ENCODE measurements at regions not wholly inside any gene's neighbourhood (a gene's known extent, or its start where the extent isn't known, plus 50 kb on each side); places are given as distances from the start of the nearest gene placed in this dataset.

DNA sequence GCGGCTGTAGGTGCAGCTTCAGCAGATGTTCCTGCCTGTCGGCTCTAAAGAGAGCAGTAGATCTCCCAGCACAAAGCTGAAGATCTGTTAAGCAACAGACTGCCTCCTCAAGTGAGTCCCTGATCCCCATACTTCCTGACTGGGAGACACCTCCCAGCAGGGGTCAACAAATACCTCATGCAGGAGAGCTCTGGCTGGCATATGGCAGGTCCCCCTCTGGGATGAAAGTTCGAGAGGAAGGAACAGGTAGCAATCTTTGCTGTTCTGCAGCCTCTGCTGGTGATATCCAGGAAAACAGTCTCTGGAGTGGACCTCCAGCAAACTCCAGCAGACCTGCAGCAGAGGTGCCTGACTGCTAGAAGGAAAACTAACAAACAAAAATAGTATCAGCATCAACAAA is 337.1 kb upstream of the USP15 start:
- Histone ChIP-seq H3K9ac (ENCODE audit: low read length) (no peak overlapping the region), H3K9me3 (ENCODE audit: insufficient read depth, low read length) (no peaks in the 10 kb centered on the region), H3K36me3 (replicated peaks; ENCODE audit: low read depth, low read length) (no peaks in the 10 kb centered on the region), H3K79me2 (ENCODE audit: low read length) (no peaks in the 10 kb centered on the region), H3K27ac (ENCODE audit: low read length) (no peak overlapping the region), H3K27me3 (ENCODE audit: low read depth, low read length) (no peaks in the 10 kb centered on the region), H3K4me3 (ENCODE audit: low read length) (no peak overlapping the region), H3K4me2 (ENCODE audit: low read length) (no peak overlapping the region), H4K20me1 (ENCODE audit: insufficient read depth, low read length) (no peaks in the 10 kb centered on the region), H2AFZ (ENCODE audit: low read depth, low read length) (no peak overlapping the region), H3K4me1 (ENCODE audit: low read length) (no peaks in the 10 kb centered on the region; the same call in 1 of the 2 replicates)
- TF ChIP-seq EZH2phosphoT487 (IDR thresholded peaks at IDR 0.05; ENCODE audit: low read depth): no peak
- TF ChIP-seq, protein P1, sequence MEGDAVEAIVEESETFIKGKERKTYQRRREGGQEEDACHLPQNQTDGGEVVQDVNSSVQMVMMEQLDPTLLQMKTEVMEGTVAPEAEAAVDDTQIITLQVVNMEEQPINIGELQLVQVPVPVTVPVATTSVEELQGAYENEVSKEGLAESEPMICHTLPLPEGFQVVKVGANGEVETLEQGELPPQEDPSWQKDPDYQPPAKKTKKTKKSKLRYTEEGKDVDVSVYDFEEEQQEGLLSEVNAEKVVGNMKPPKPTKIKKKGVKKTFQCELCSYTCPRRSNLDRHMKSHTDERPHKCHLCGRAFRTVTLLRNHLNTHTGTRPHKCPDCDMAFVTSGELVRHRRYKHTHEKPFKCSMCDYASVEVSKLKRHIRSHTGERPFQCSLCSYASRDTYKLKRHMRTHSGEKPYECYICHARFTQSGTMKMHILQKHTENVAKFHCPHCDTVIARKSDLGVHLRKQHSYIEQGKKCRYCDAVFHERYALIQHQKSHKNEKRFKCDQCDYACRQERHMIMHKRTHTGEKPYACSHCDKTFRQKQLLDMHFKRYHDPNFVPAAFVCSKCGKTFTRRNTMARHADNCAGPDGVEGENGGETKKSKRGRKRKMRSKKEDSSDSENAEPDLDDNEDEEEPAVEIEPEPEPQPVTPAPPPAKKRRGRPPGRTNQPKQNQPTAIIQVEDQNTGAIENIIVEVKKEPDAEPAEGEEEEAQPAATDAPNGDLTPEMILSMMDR (IDR thresholded peaks at IDR 0.05; ENCODE audit: low read depth, low read length): no peak

- no peak for TF ChIP-seq EZH2phosphoT487 (IDR thresholded peaks at IDR 0.05; ENCODE audit: low read depth)
- TF ChIP-seq, protein P1 (IDR thresholded peaks at IDR 0.05; ENCODE audit: low read depth, low read length): no peak
- H3K4me2 ChIP-seq (ENCODE audit: low read length): no peak overlapping the region
- H3K27ac ChIP-seq (ENCODE audit: low read length): no peak overlapping the region
- H4K20me1 ChIP-seq (ENCODE audit: insufficient read depth, low read length): no peaks in the 10 kb centered on the region
- no peaks in the 10 kb centered on the region for H3K79me2 ChIP-seq (ENCODE audit: low read length)
- no peak overlapping the region for H3K9ac ChIP-seq (ENCODE audit: low read length)
- H3K4me3 ChIP-seq (ENCODE audit: low read length): no peak overlapping the region
- H3K36me3 ChIP-seq (replicated peaks; ENCODE audit: low read depth, low read length): no peaks in the 10 kb centered on the region
- H3K9me3 ChIP-seq (ENCODE audit: insufficient read depth, low read length): no peaks in the 10 kb centered on the region
- no peaks in the 10 kb centered on the region for H3K4me1 ChIP-seq (ENCODE audit: low read length)
- H2AFZ ChIP-seq (ENCODE audit: low read depth, low read length): no peak overlapping the region
- no peaks in the 10 kb centered on the region for H3K27me3 ChIP-seq (ENCODE audit: low read depth, low read length)
Measured at GRCh38 chr12:61934564-61934963, 325.6 kb upstream of the USP15 start.

- Histone ChIP-seq H3K36me3 (replicated peaks; ENCODE audit: low read depth, low read length) (no peaks in the 10 kb centered on the region), H3K4me2 (ENCODE audit: low read length) (no peak overlapping the region), H4K20me1 (ENCODE audit: insufficient read depth, low read length) (no peaks in the 10 kb centered on the region), H3K27ac (ENCODE audit: low read length) (no peak overlapping the region), H3K9me3 (ENCODE audit: insufficient read depth, low read length) (no peaks in the 10 kb centered on the region), H3K9ac (ENCODE audit: low read length) (no peak overlapping the region), H2AFZ (ENCODE audit: low read depth, low read length) (no peak overlapping the region), H3K79me2 (ENCODE audit: low read length) (no peaks in the 10 kb centered on the region), H3K4me3 (ENCODE audit: low read length) (no peak overlapping the region), H3K4me1 (ENCODE audit: low read length) (no peaks in the 10 kb centered on the region), H3K27me3 (ENCODE audit: low read depth, low read length) (no peaks in the 10 kb centered on the region)
- no peak for TF ChIP-seq EZH2phosphoT487 (IDR thresholded peaks at IDR 0.05; ENCODE audit: low read depth)
- TF ChIP-seq, protein P1 (IDR thresholded peaks at IDR 0.05; ENCODE audit: low read depth, low read length): no peak
Measured at GRCh38 chr12:61939977-61940376, 320.2 kb upstream of the USP15 start.

DNA sequence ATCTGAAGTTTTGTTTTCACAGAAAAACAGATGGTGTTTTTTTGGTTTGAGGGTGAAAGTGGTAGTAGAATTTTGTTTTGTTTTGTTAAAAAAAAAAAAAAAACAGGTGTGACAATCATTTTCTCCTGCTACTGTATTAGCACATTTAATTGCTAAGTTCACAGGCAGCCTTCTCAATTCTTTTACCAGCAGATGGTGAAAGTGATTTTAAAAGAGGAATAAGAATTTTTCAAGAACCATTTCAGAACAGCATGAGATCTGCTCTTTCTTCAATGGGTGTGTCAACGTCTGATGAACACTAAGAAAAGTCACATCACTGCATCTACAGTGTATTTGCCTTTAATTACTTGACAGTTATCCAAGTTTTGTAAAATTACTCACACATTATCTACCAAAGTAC is 303.7 kb upstream of the USP15 start:
- H3K4me1 ChIP-seq (ENCODE audit: low read length): no peaks in the 10 kb centered on the region
- no peaks in the 10 kb centered on the region for H3K79me2 ChIP-seq (ENCODE audit: low read length)
- no peak overlapping the region for H3K27ac ChIP-seq (ENCODE audit: low read length)
- H3K4me3 ChIP-seq (ENCODE audit: low read length): no peak overlapping the region
- H2AFZ ChIP-seq (ENCODE audit: low read depth, low read length): no peak overlapping the region
- H3K9ac ChIP-seq (ENCODE audit: low read length): no peak overlapping the region
- no peaks in the 10 kb centered on the region for H3K9me3 ChIP-seq (ENCODE audit: insufficient read depth, low read length)
- no peaks in the 10 kb centered on the region for H3K36me3 ChIP-seq (replicated peaks; ENCODE audit: low read depth, low read length)
- TF ChIP-seq, protein P1 (IDR thresholded peaks at IDR 0.05; ENCODE audit: low read depth, low read length): no peak
- TF ChIP-seq EZH2phosphoT487 (IDR thresholded peaks at IDR 0.05; ENCODE audit: low read depth): no peak
- H4K20me1 ChIP-seq (ENCODE audit: insufficient read depth, low read length): no peaks in the 10 kb centered on the region
- H3K4me2 ChIP-seq (ENCODE audit: low read length): no peak overlapping the region
- H3K27me3 ChIP-seq (ENCODE audit: low read depth, low read length): no peaks in the 10 kb centered on the region

Measured in OCI-LY3 (cell line).